ENCODE measurements at regions not wholly inside any gene's neighbourhood (a gene's known extent, or its start where the extent isn't known, plus 50 kb on each side); places are given as distances from the start of the nearest gene placed in this dataset.

- TF ChIP-seq, protein P1, sequence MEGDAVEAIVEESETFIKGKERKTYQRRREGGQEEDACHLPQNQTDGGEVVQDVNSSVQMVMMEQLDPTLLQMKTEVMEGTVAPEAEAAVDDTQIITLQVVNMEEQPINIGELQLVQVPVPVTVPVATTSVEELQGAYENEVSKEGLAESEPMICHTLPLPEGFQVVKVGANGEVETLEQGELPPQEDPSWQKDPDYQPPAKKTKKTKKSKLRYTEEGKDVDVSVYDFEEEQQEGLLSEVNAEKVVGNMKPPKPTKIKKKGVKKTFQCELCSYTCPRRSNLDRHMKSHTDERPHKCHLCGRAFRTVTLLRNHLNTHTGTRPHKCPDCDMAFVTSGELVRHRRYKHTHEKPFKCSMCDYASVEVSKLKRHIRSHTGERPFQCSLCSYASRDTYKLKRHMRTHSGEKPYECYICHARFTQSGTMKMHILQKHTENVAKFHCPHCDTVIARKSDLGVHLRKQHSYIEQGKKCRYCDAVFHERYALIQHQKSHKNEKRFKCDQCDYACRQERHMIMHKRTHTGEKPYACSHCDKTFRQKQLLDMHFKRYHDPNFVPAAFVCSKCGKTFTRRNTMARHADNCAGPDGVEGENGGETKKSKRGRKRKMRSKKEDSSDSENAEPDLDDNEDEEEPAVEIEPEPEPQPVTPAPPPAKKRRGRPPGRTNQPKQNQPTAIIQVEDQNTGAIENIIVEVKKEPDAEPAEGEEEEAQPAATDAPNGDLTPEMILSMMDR (optimal IDR thresholded peaks at IDR 0.05 in 1 of 3, IDR thresholded peaks at IDR 0.05 in 1 of 3, conservative IDR thresholded peaks at IDR 0.05 in 1 of 3; ENCODE audit: extremely low read depth in 1 of 3, insufficient read depth in 2 of 3, low read length in 3 of 3) = no peak
- TF ChIP-seq EZH2 (IDR thresholded peaks at IDR 0.05; ENCODE audit: low read length) = no peak
Measured at GRCh38 chr10:123240250-123240649, 86.0 kb downstream of the BUB3 start.
